HCT116 (cell line): ENCODE measurements at regions not wholly inside any gene's neighbourhood (a gene's known extent, or its start where the extent isn't known, plus 50 kb on each side); places are given as distances from the start of the nearest gene placed in this dataset.

Source experiments
- EZH2 ChIP-seq: fragments of 200-600 bp; sonication (generic); IDR thresholded peaks from 2 replicates; pipeline ENCODE4 v1.6.1; 2017; ENCODE audit warnings: antibody characterized with exemption, mixed run types
- EZH2phosphoT487 ChIP-seq: fragments of 200-600 bp; IDR thresholded peaks from 2 replicates; pipeline ENCODE4 v1.6.1; 2018; ENCODE audit warnings: antibody characterized with exemption, borderline replicate concordance
- FOSL1 ChIP-seq: IDR thresholded peaks from 2 replicates; pipeline ENCODE4 v1.6.1; 2012; ENCODE audit warnings: low read depth
- POLR2A ChIP-seq: IDR thresholded peaks from 2 replicates; pipeline ENCODE4 v1.7.0; 2011; ENCODE audit warnings: borderline replicate concordance; ENCODE audit not compliant: insufficient read depth, insufficient read length; ENCODE audit errors: extremely low read depth
- POLR2AphosphoS5 ChIP-seq: IDR thresholded peaks from 2 replicates; pipeline ENCODE4 v1.6.1; 2011; ENCODE audit warnings: mild to moderate bottlenecking, low read depth, low read length, moderate library complexity
- RAD21 ChIP-seq: IDR thresholded peaks from 2 replicates; pipeline ENCODE4 v1.6.1; 2012; ENCODE audit warnings: low read depth, mild to moderate bottlenecking
- SRF ChIP-seq: IDR thresholded peaks from 2 replicates; pipeline ENCODE4 v1.6.1; 2012; ENCODE audit warnings: low read depth
- TCF7L2 ChIP-seq: IDR thresholded peaks from 2 replicates; pipeline ENCODE4 v1.7.0; 2011; ENCODE audit warnings: borderline replicate concordance, inconsistent platforms; ENCODE audit not compliant: insufficient read depth, insufficient read length; ENCODE audit errors: extremely low read depth
- ZNF274 ChIP-seq: fragments of 200-500 bp; sonication (Bioruptor generic); IDR thresholded peaks from 2 replicates; pipeline ENCODE4 v1.6.1; 2014; ENCODE audit warnings: mild to moderate bottlenecking, low read depth, low read length, inconsistent platforms
- TF ChIP-seq, protein P1 (sequence below), 3 experiments: fragments of 200-600 bp in 1 of 3; sonication (generic) in 1 of 3; IDR thresholded peaks in 2 of 3; conservative IDR thresholded peaks in 1 of 3; 2 replicates each; pipeline ENCODE4 v1.5.1; 2012 to 2017; ENCODE audit warnings: low read depth in 2 of 3, low read length in 2 of 3, antibody characterized with exemption in 1 of 3, borderline replicate concordance in 1 of 3, control low read depth in 1 of 3, mild to moderate bottlenecking in 1 of 3, mixed read lengths in 1 of 3, mixed run types in 1 of 3, moderate library complexity in 1 of 3; ENCODE audit not compliant: insufficient read depth in 1 of 3
- TF ChIP-seq, protein P2 (sequence below): IDR thresholded peaks from 2 replicates; pipeline ENCODE4 v1.6.1; 2012; ENCODE audit warnings: low read depth
- TF ChIP-seq, protein P3 (sequence below): IDR thresholded peaks from 2 replicates; pipeline ENCODE4 v1.6.1; 2012
- TF ChIP-seq, protein P4 (sequence below): IDR thresholded peaks from 2 replicates; pipeline ENCODE4 v1.6.1; 2012

DNA sequence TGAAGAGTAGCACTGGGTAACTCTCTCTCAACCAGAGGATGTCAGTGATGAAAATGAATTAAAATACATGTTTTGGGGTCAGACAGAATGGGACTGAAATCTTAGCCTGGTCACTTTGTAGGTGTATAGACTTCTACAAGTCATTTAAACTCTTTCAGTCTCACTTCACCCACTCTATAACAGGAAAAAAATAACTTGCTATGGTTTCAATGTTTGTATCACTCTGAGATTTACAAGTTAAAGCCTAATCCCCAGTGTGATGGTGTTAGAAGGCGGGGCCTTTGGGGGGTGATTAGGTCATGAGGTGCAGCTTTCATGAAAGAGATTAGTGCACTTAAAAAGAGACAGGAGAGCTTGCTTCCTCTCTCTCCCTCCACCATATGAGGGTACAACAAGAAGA lies 134.8 kb downstream of the INHBA start:
- TF ChIP-seq EZH2 = no peak
- TF ChIP-seq POLR2A = no peak
- TF ChIP-seq FOSL1 = no peak
- TF ChIP-seq, protein P1, sequence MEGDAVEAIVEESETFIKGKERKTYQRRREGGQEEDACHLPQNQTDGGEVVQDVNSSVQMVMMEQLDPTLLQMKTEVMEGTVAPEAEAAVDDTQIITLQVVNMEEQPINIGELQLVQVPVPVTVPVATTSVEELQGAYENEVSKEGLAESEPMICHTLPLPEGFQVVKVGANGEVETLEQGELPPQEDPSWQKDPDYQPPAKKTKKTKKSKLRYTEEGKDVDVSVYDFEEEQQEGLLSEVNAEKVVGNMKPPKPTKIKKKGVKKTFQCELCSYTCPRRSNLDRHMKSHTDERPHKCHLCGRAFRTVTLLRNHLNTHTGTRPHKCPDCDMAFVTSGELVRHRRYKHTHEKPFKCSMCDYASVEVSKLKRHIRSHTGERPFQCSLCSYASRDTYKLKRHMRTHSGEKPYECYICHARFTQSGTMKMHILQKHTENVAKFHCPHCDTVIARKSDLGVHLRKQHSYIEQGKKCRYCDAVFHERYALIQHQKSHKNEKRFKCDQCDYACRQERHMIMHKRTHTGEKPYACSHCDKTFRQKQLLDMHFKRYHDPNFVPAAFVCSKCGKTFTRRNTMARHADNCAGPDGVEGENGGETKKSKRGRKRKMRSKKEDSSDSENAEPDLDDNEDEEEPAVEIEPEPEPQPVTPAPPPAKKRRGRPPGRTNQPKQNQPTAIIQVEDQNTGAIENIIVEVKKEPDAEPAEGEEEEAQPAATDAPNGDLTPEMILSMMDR (IDR thresholded peaks at IDR 0.05 in 2 of 3, conservative IDR thresholded peaks at IDR 0.05 in 1 of 3; ENCODE audit: borderline replicate concordance in 1 of 3, insufficient read depth in 1 of 3, low read depth in 2 of 3, low read length in 2 of 3) = no peak
- TF ChIP-seq RAD21 = no peak
- TF ChIP-seq, protein P2, sequence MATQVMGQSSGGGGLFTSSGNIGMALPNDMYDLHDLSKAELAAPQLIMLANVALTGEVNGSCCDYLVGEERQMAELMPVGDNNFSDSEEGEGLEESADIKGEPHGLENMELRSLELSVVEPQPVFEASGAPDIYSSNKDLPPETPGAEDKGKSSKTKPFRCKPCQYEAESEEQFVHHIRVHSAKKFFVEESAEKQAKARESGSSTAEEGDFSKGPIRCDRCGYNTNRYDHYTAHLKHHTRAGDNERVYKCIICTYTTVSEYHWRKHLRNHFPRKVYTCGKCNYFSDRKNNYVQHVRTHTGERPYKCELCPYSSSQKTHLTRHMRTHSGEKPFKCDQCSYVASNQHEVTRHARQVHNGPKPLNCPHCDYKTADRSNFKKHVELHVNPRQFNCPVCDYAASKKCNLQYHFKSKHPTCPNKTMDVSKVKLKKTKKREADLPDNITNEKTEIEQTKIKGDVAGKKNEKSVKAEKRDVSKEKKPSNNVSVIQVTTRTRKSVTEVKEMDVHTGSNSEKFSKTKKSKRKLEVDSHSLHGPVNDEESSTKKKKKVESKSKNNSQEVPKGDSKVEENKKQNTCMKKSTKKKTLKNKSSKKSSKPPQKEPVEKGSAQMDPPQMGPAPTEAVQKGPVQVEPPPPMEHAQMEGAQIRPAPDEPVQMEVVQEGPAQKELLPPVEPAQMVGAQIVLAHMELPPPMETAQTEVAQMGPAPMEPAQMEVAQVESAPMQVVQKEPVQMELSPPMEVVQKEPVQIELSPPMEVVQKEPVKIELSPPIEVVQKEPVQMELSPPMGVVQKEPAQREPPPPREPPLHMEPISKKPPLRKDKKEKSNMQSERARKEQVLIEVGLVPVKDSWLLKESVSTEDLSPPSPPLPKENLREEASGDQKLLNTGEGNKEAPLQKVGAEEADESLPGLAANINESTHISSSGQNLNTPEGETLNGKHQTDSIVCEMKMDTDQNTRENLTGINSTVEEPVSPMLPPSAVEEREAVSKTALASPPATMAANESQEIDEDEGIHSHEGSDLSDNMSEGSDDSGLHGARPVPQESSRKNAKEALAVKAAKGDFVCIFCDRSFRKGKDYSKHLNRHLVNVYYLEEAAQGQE = no peak
- no peak for TF ChIP-seq SRF
- no peak for TF ChIP-seq EZH2phosphoT487
- no peak for TF ChIP-seq TCF7L2
- TF ChIP-seq, protein P3, sequence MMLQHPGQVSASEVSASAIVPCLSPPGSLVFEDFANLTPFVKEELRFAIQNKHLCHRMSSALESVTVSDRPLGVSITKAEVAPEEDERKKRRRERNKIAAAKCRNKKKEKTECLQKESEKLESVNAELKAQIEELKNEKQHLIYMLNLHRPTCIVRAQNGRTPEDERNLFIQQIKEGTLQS = no peak
- no peak for TF ChIP-seq ZNF274
- no peak for TF ChIP-seq POLR2AphosphoS5
- TF ChIP-seq, protein P4, sequence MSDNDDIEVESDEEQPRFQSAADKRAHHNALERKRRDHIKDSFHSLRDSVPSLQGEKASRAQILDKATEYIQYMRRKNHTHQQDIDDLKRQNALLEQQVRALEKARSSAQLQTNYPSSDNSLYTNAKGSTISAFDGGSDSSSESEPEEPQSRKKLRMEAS = no peak
